ENCODE measurements at regions not wholly inside any gene's neighbourhood (a gene's known extent, or its start where the extent isn't known, plus 50 kb on each side); places are given as distances from the start of the nearest gene placed in this dataset.

- Histone ChIP-seq H3K9me3 (ENCODE audit: control insufficient read depth, low read depth, low read length) (no peaks in the 10 kb centered on the region), H3K79me2 (ENCODE audit: control insufficient read depth, insufficient read depth, low read length) (no peaks in the 10 kb centered on the region), H3K9ac (ENCODE audit: control insufficient read depth, extremely low read depth, insufficient read depth, low read length) (no peak overlapping the region), H4K20me1 (ENCODE audit: control insufficient read depth, extremely low read depth, insufficient read depth, low read length) (no peaks in the 10 kb centered on the region), H3K4me3 (ENCODE audit: control insufficient read depth in 2 of 3, extremely low read depth in 1 of 3, insufficient read depth in 2 of 3, low read depth in 1 of 3, low read length in 3 of 3) (no peak overlapping the region), H3K27me3 (ENCODE audit: control insufficient read depth, extremely low read depth, insufficient read depth, low read length) (no peaks in the 10 kb centered on the region), H3K4me2 (ENCODE audit: control insufficient read depth, extremely low read depth, insufficient read depth, low read depth, low read length) (no peak overlapping the region), H3K4me1 (ENCODE audit: control insufficient read depth, extremely low read depth, insufficient read depth, low read length) (peaks cover 42% of the 10 kb centered on the region), H2AFZ (ENCODE audit: control insufficient read depth, low read length) (no peak overlapping the region), H3K9me1 (ENCODE audit: control insufficient read depth, extremely low read depth, insufficient read depth, low read length) (no peaks in the 10 kb centered on the region), H3K36me3 (ENCODE audit: control insufficient read depth in 2 of 2, extremely low read depth in 1 of 2, insufficient read depth in 2 of 2, low read length in 2 of 2) (no peaks in the 10 kb centered on the region), H3K27ac (ENCODE audit: control insufficient read depth, insufficient read depth, low read length) (no peak overlapping the region)
- TF ChIP-seq, protein P1, sequence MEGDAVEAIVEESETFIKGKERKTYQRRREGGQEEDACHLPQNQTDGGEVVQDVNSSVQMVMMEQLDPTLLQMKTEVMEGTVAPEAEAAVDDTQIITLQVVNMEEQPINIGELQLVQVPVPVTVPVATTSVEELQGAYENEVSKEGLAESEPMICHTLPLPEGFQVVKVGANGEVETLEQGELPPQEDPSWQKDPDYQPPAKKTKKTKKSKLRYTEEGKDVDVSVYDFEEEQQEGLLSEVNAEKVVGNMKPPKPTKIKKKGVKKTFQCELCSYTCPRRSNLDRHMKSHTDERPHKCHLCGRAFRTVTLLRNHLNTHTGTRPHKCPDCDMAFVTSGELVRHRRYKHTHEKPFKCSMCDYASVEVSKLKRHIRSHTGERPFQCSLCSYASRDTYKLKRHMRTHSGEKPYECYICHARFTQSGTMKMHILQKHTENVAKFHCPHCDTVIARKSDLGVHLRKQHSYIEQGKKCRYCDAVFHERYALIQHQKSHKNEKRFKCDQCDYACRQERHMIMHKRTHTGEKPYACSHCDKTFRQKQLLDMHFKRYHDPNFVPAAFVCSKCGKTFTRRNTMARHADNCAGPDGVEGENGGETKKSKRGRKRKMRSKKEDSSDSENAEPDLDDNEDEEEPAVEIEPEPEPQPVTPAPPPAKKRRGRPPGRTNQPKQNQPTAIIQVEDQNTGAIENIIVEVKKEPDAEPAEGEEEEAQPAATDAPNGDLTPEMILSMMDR (optimal IDR thresholded peaks at IDR 0.05 in 1 of 3, IDR thresholded peaks at IDR 0.05 in 1 of 3, conservative IDR thresholded peaks at IDR 0.05 in 1 of 3; ENCODE audit: extremely low read depth in 1 of 3, insufficient read depth in 2 of 3, low read length in 3 of 3) = no peak
- TF ChIP-seq EZH2 (IDR thresholded peaks at IDR 0.05; ENCODE audit: low read length) = no peak
- FAIRE-seq (no peak), DNase-seq (ENCODE audit: low read depth, low spot score) (no peak)
- dilution Hi-C loops (cut with MboI; ENCODE audit: extremely low pct_ligation_motif_present, low sequenced_read_pairs) = no loop called here
These were observed 215.5 kb upstream of the BMP4 start for GRCh38 chr14:54172114-54172513.

- Histone ChIP-seq H3K9me1 (ENCODE audit: control insufficient read depth, extremely low read depth, insufficient read depth, low read length) (no peaks in the 10 kb centered on the region), H3K4me2 (ENCODE audit: control insufficient read depth, extremely low read depth, insufficient read depth, low read depth, low read length) (no peak overlapping the region), H3K4me3 (ENCODE audit: control insufficient read depth in 2 of 3, extremely low read depth in 1 of 3, insufficient read depth in 2 of 3, low read depth in 1 of 3, low read length in 3 of 3) (no peak overlapping the region), H3K27me3 (ENCODE audit: control insufficient read depth, extremely low read depth, insufficient read depth, low read length) (no peaks in the 10 kb centered on the region), H3K9ac (ENCODE audit: control insufficient read depth, extremely low read depth, insufficient read depth, low read length) (no peak overlapping the region), H3K4me1 (ENCODE audit: control insufficient read depth, extremely low read depth, insufficient read depth, low read length) (peaks cover 42% of the 10 kb centered on the region), H3K79me2 (ENCODE audit: control insufficient read depth, insufficient read depth, low read length) (no peaks in the 10 kb centered on the region), H4K20me1 (ENCODE audit: control insufficient read depth, extremely low read depth, insufficient read depth, low read length) (no peaks in the 10 kb centered on the region), H2AFZ (ENCODE audit: control insufficient read depth, low read length) (no peak overlapping the region), H3K36me3 (ENCODE audit: control insufficient read depth in 2 of 2, extremely low read depth in 1 of 2, insufficient read depth in 2 of 2, low read length in 2 of 2) (no peaks in the 10 kb centered on the region), H3K9me3 (ENCODE audit: control insufficient read depth, low read depth, low read length) (no peaks in the 10 kb centered on the region), H3K27ac (ENCODE audit: control insufficient read depth, insufficient read depth, low read length) (no peak overlapping the region)
- dilution Hi-C loops (cut with MboI; ENCODE audit: extremely low pct_ligation_motif_present, low sequenced_read_pairs) = no loop called here
- FAIRE-seq (no peak), DNase-seq (ENCODE audit: low read depth, low spot score) (no peak)
- TF ChIP-seq, protein P1 (optimal IDR thresholded peaks at IDR 0.05 in 1 of 3, IDR thresholded peaks at IDR 0.05 in 1 of 3, conservative IDR thresholded peaks at IDR 0.05 in 1 of 3; ENCODE audit: extremely low read depth in 1 of 3, insufficient read depth in 2 of 3, low read length in 3 of 3) = no peak
- TF ChIP-seq EZH2 (IDR thresholded peaks at IDR 0.05; ENCODE audit: low read length) = no peak
These were observed 215.9 kb upstream of the BMP4 start for GRCh38 chr14:54172562-54172961.
